Activated T-cell treated with anti-CD3 and anti-CD28 coated beads, Interleukin-2, amount 50 U/mL, for 1 hour (primary cell): ENCODE measurements at regions not wholly inside any gene's neighbourhood (a gene's known extent, or its start where the extent isn't known, plus 50 kb on each side); places are given as distances from the start of the nearest gene placed in this dataset.

Experiments used
- DNase-seq: peaks from one replicate; pipeline ENCODE4 v3.0.0-alpha.2; 2020

DNA sequence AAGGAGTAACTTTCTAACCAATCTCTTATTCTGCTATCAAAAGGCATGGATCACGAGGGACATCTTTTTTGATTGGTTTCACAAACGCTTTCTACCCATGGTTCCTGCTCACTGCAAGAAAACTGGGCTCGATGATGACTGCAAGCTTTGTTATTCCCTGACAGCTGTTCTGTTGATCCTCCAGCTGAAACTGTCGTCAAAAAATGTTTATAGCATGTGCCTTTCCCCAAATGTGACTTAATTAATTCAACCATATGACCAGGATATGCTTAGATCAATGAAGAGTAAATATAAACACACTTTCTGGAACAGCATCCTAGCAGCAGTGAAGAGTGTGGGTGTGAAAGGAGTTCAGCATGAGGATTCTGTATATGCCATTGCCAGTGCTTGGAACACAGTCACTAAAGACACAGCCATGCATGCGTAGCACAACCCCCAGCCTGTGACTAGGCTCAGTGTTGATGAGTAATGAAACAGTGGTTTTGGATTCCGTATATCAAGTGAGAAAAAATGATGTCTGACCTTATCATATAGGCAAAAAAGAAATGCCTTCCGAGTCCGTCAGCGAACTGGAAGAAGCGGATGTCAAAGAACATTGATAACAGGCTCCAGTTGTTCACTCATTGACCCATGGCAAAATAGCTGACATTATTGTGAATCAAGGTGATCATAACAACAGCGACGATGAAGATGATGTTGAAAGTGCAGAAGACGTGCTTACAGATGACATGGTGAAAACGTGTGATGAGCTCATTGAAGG, 347.4 kb downstream of the FGF9 start:
- no peak for DNase-seq

DNA sequence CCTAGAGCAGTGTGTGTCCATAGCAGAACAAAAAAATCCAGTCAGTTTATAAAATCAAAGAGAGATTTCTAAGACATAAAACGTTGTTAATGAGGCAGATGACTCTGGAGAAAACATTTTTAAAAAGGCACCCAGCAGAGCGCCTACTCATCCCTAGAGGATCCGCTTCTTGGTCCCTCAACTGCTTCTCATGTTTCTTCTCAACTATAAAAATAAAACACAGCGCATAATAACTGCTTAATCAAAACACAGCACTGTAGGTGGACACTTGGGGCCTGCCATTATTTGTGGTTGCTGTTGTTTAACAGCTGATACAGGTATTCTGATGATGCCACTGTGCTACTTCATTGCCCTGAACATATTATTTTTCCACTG, 347.9 kb downstream of the FGF9 start:
- no peak for DNase-seq

DNA sequence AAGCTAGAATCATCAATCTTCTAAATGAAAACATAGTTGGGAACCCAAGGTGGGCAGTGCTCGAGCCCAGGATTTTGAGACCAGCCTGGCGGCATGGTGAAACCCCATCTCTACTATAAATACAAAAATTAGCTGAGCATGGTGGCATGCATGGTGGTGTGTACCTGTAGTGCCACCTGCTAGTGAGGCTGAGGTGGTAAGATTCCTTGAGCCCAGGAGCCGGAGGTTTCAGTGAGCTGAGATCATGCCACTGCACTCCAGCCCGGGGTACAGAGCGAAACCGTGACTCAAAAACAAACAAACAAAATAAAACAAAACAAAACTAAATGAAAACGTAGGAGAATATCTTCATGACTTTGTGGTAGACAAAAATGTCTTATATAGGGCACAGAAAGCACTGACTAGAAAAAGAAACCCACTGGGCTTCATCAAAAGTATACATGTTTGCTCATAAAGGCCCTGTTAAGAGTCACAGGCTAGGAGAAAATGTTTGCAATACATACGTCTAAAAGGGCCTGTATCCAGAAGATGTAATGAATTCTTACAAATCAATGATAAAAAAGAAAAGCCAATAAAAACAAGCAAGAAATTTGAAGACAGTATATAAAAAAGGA, 353.6 kb downstream of the FGF9 start:
- DNase-seq, result no peak

DNA sequence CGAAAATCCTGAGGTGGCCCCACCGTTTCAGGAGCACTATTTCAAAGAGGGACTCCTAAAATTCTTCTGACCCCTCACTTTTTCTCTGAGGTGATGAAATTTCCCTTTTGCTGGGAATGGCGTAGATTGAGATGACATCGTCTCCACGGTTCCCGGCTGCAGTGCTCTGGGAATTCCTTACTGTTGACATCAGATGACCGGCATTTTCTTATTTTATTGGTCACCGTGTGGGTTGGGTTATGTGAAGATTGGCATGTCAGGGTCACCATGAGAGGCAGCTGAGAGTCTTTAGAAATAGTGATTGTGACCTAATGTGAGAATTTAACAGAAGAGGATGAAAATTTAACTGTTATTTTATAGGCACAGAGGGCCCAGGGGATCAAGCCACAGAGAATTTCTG, 356.7 kb downstream of the FGF9 start:
- DNase-seq, result no peak

DNA sequence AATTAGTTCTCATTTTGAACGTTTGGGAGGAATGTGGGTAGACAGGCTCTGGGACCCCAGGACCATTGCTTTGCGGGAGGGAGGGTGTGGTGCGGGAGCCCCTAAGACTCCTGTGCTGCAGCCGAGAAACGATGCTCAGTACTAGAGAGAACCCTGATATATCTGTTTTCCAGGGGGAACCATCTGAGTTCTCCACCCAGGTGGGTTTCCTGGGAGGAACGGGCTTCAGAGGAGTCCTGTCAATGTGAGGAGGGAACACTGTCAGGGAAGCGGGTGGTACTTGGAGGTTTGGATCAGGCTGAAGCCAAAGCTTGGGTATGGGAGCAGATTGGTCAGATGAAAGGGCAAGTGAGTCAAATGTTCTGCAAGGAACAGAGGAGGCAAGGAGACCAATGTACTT, 358.0 kb downstream of the FGF9 start:
- DNase-seq, result no peak

DNA sequence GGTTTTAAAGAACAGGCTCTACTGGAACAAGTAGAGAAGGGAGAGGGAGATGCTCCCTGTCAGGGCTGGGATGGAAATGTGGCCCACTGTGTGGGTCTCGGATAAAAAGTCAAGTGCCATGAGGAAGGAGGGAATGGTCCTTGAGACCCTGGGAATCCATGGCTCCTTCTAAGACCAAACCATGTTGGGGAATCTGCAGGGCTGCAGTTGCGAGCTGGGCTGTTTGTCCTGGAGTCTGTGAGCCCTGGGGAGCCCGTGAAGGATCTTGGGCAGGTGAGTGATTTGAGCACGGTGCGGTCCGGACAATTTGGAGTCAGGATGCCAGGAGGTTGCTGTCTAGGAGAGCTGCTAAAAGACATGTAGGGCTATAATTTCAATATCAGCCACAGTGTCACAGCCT, 359.4 kb downstream of the FGF9 start:
- DNase-seq, result no peak

DNA sequence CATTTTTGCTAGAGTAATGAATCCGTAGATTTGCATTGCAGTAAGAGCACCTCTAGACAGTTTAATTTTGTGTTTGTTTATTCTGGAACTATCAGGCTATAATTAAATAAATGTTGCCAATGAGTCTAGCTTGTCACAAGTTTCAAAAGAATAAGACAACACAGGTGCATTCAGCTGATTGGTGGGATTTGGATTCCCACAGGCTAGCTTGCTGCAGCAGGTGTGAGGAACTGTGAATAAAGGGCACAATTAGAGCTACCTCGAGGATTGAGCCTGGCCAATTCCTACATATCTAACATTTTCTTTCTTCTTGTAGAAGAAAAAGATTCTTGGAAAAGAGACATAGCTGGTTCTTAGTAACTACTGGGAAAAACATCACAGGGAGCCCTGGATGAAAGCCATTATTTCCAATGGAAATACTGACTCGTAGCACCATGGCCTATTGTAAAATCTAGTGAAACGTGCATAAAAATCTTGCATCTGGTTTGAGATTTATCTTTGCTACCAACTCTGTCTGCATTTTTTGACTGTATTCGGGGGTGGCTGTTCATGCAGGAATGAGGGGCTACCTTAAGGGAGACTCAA, 360.9 kb downstream of the FGF9 start:
- DNase-seq, result no peak

DNA sequence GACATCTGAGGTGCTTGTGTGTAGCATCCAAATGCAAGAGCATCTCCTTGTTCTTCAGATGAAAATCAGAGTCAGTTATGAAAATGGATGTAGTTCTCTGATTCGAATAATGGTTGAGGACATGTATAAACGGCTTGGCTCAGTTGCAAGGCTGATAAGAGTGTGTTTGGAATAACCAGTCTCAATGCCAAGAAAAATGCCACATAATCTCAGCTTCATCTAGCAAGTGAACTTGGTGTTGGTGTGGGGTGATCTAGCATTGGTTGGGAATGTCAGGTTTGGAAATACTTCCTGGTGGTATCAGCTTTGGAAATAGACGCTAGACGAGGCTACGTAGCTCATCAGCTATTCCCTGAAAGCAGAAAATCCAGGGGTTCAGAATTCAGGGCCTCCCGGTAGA, 362.0 kb downstream of the FGF9 start:
- no peak for DNase-seq

DNA sequence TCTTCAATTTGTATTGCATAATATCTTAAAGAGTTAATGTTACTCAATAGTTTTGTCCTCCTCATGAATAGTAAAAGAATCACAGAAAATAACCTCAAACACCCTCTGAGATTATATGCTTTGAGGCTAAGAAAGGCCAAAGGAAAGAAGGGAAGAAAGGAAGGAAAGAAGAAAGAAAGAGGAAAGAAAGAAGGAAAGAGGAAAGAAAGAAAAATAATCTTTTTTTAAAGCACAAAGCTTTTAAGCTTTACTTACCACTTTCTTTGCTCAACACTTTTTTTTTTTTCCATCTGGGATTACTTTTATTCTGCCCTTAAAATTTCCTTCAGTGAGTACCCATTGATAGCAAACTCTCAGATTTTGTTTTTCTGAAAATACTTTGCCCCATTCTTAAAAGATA, 369.1 kb downstream of the FGF9 start:
- DNase-seq, result no peak

DNA sequence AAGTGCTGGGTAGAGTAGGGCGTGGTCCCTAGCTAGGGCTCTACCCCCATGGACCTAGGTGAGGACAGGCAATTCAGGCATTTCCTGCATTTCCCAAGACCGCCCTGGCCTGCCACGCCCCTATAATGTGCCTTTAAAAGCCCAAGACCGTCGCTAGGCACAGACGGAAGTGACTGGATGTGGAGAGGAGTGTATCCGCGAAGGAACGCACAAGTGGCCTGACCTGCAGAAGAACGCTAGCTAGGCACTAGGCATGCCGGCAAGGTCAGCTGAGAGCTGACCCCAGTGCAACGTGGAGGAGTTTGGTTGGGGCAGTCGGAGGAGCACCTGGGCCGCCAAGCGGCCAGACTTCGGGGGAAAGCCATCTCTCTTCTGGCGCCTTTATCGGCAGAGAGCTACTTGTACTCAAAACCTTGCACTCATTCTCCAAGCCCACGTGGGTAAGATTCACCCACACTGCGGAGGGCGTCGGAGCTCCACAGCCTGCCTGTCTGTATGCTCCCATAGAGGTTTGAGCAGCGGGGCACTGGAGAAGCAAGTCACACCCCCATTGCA, 370.0 kb downstream of the FGF9 start:
- DNase-seq, result no peak

DNA sequence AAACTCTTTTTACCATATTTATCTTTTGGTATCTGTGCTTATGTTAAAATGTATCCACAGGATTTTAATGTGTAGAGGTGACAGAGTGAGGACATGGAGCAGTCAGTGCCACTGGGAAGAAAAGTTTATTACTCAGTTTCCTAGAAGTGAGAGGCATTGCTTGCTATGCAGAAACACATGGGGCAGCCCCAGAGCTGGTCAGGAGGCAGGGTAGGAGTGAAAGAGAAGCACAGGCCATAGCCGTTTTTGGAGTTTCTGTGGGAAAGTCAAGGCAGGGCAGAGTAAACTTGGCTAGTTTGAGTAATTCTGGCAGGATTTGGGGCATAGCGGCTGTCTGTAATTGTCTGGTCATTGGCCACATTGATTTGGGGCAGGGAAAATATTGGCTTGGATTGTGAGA, 370.9 kb downstream of the FGF9 start:
- DNase-seq, result no peak

DNA sequence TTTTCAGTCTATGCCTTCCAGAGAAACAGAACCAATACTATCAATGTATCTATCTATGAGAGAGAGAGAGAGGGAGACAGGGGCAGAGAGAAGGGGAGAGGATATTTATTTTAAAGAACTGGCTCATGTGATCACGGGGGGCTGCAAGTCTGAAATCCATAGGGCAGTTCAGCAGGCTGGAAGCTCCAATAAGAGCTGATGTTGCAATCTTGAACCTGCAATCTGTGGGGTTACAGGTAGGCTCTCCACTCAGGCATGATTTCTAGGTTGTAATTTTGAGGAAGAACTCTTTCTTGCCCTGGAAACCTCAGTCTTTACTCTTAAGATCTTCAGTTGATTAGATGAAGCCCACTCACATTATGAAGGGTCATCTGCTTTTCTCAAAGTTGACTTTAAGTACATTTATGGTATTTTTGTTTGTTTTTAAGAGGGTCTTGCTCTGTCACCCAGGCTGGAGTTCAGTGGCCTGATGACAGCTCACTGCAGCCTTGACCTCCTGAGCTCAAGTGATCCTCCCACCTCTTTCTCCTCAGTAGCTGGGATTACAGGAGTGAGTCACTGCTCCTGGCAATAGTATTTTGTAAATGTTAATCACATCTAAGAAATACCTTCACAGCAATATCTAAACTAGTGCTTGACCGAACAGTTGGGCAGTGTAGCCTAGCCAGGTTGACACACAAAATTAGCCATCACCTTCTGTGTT, 376.4 kb downstream of the FGF9 start:
- no peak for DNase-seq

DNA sequence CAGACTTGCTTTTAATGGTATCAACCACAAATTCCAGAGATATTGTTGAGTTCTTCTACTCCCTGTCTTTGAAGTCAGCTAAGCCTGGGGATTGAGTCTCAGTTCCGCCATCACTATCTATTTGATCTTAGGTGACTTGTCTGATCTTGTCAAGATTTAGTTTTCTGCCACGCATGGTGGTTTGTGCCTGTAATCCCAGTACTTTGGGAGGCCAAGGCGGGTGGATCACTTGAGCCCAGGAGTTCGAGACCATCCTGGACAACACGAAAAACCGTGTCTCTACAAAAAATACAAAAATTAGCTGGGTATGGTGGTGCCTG, 376.9 kb downstream of the FGF9 start:
- DNase-seq, result no peak

DNA sequence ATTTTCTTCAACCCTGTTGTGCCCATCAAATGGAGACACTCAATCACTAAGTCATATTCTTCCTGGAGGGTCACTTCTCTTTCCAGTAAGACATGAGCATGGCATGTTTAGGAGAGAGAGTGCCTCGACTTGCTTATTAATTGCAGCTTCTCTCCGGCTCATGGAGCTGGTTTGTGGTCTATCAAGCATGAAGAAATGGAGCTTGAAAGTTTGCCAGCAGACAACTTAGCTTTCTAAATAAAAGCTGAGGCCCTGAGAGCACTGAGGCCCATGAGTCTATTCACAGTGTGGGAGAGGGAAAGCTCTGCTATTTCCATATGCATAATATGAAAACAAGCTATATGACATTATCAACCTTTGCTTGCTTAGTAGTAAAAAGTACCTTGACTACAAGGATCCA, 378.5 kb downstream of the FGF9 start:
- no peak for DNase-seq

DNA sequence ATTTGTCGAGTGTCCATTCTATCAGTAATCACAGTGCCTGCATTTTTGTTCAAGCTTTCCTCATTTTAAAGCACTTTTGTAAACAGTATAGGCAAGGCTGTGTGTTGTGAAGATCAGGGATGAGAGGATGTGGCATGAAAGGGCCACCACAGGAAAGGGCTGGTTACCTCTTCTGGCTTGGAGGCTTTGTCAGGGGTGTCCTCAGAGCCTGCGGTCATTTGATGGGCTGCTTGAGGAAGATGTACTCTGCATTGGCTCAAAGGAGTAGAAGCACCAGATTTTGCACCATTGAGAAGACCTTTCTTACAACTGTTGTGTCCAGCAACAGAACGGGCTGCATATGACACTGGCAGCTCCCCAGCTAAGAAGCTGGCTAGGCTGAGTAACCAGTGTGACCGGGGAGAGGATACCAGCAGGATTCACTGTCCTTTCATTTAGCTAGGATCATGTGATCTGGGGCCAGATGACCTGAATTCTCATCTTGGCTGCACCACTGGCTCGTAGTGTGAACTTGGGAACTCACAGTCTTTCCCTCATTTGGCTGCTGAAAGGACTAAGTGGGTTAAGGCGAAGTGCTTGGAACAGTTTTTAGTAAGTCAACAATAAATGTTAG, 380.2 kb downstream of the FGF9 start:
- no peak for DNase-seq

DNA sequence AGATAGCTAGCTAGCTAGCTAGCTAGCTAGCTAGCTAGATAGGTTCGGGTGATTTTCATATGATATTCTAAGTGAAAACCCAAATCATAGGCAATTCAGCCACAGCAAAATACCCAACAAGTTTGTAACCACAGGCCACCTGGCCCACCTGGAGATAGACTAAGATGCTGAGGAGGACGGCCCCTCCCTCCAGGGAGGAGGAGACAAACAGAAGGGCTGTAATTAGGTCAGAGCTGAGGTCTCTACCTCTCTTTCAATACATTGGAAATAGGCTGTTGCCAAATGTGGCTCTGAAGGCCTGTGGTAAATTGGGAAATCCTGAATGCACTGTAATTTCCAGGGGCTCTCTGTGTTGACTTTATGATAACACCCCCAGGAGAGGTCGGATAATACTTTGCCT, 382.2 kb downstream of the FGF9 start:
- no peak for DNase-seq

DNA sequence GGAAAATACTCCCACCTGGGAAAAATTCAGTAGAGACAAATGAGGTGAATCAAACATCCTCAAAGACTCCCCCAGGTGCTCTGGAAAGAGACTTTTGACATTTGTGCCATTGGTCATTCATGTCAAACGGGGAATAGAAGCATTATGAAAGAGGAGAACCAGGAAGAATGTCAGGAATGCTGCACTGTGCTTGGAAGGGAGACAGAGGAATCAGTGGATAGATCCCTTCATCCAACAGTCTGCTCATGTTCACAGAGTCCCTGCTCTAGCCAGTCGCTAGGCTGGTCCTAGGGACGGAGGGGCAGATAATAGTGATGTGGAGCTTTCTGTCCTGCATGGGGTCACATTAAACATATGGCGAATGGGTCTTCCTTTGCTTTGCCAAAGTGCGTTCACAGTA, 384.4 kb downstream of the FGF9 start:
- no peak for DNase-seq

DNA sequence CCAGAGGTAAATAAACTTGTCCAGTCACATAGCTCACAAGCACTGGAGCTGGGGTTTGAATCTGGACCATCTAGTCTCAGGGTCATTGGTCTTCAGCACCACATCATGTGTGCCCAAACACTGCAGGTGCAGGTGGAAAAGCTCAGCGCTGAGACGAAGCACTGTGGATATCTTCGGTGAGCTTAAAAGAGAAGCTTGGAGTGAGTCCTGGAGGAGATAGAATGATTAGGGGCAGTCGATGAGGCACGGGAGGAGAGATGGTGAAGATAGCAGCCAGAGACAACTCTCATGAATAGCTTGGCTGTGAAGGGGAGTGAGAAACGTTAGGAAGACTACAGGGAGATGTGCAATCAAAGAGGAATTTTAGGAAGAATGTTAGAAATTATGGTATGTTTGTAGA, 389.3 kb downstream of the FGF9 start:
- no peak for DNase-seq

DNA sequence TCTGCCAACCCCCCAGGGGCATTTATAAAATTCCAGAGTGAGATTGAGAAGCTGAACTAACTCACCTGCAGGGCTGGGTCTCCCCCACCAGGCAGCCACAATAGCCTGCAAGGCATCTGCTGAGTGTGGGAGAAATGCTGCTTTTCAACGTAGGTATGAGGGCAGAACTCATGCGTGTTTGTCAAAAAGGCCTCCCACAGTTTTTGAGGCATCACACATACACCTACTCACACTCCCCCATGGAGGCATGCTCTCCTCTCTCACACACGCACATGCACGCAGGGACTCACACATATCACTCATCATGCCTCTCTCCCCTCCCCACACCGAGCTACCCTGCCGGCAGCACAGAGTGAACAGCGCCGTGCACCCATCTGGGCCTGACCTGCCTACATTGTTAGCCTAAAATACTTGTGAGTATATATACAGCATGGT, 390.5 kb downstream of the FGF9 start:
- peak; percentile 59 for DNase-seq

DNA sequence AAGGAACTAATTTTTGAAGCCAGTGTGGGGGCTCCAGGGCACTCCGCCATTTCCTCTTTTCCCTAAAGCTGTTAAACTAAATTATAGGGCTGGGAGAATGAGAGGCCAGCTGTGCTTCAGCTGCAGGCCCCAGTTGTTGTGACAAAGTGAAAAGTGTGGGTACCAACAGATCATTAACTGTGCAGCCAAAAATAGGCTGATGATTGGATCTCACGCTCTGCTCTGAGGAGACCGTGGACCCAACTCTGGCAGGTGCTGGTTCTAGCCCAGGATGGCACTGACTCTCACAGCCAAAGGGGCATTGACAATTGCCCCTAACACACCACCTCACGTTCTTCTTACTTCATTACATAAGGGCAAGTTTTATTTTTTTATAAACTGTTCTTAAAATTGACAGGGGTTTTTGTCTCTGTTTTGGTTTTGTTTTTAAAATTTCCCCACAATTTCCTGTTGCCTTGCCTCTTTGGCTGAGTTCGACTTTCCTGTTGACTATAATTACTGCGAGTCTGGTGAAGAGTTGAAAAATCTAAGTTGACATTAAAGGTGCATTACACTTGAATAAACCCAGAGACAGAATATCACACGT, 391.0 kb downstream of the FGF9 start:
- peak; percentile 50 for DNase-seq

DNA sequence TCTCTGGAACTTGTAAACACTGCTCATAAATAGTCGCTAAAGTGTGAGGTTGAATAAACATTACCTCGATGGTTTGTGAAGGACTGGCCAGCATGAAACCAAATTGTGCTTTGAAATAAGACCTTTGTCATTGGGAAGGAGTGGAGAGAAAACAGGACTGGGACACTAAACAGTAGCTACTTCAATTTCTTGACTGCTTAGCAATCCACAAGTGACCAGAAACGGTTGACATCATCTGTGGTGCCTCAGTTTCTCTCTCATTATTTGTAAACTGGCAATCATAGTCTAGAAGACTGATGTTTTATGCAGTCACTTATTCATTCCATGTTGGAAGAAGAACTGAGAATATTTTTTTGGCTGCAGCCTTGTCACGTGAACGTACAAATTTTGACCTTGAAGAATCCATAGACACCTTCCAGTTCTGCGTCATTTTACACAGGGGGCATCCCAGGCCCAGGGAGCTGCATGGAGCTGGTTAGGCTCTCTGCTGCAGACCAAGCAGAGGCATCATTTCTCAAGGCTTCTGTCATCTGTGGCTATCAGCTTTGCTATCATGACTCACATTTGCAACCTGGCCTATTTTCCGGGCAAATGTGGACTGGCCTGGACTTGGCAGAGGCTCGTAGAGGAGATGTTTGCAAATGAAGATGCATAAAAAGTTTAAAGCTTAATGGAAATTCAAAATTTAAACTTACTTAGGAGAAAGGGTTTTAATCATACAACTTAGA, 391.8 kb downstream of the FGF9 start:
- DNase-seq, result no peak

DNA sequence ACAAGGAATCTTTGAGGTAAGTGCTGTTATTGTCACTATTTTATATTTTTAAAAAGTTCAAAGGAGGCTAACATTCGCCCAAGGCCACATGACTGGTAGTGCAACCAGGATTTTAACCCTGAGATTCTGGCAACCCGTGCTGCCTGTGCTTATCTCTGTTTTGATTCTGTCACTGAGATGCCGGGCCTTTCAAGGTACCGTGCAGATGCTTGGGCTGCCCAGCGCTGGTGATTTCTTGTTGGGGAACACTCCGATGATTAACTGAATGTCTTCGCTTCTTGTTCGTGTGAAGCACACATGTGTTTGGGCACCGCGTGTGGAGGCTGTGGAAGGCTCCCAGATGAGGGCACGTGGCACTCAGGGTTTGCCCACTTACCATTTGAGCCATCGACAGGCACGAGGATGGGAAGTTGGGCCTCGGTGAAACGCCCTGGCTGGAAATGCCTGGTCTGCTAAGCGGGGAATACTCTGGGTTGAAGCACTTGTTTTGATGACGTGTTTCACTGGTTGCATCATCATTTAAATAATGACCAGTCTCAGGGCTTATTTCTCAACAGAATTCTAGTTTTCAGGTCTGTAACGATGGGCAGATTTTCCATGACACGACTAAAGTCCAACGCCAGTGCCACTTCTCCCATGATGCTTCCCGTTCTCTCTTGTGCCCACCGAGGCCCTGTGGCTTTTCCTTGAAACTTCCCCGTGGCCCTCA, 392.7 kb downstream of the FGF9 start:
- DNase-seq, result no peak
